ENCODE measurements at regions not wholly inside any gene's neighbourhood (a gene's known extent, or its start where the extent isn't known, plus 50 kb on each side); places are given as distances from the start of the nearest gene placed in this dataset.

DNA sequence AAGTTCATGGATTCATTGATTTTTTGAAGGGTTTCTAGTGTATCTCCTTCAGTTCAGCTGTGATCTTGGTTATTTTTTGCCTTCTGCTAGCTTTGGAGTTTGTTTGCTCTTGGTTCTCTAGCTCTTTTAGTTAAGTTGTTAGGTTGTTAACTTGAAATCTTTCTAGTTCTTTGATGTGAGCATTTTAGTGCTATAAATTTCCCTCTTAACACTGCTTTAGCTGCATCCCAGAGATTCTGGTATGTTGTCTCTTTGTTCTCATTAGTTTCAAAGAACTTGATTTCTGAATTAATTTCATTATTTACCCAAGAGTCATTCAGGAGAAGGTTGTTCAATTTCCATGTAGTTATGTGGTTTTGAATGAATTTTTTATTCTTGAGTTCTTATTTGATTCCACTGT, 210.6 kb downstream of the IRS1 start:
- TF ChIP-seq, protein P1, sequence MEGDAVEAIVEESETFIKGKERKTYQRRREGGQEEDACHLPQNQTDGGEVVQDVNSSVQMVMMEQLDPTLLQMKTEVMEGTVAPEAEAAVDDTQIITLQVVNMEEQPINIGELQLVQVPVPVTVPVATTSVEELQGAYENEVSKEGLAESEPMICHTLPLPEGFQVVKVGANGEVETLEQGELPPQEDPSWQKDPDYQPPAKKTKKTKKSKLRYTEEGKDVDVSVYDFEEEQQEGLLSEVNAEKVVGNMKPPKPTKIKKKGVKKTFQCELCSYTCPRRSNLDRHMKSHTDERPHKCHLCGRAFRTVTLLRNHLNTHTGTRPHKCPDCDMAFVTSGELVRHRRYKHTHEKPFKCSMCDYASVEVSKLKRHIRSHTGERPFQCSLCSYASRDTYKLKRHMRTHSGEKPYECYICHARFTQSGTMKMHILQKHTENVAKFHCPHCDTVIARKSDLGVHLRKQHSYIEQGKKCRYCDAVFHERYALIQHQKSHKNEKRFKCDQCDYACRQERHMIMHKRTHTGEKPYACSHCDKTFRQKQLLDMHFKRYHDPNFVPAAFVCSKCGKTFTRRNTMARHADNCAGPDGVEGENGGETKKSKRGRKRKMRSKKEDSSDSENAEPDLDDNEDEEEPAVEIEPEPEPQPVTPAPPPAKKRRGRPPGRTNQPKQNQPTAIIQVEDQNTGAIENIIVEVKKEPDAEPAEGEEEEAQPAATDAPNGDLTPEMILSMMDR (IDR thresholded peaks at IDR 0.05) = no peak
- TF ChIP-seq POLR2AphosphoS5 (IDR thresholded peaks at IDR 0.05) (no peak), POLR2A (IDR thresholded peaks at IDR 0.05) (no peak)
